H9 (cell line): ENCODE measurements at regions not wholly inside any gene's neighbourhood (a gene's known extent, or its start where the extent isn't known, plus 50 kb on each side); places are given as distances from the start of the nearest gene placed in this dataset.

Source experiments
- DNase-seq: peaks from one replicate; pipeline ENCODE4 v3.0.0-alpha.2; 2017
- H2AFZ ChIP-seq: one replicate; pipeline ENCODE4 v1.6.1; 2013; ENCODE audit warnings: mild to moderate bottlenecking, low read length, control low read depth, moderate library complexity
- H2AK5ac ChIP-seq: 2 replicates; pipeline ENCODE4 v1.6.1; 2013; ENCODE audit warnings: low read length, control low read depth, mixed read lengths; ENCODE audit not compliant: insufficient read length
- H2BK120ac ChIP-seq: one replicate; pipeline ENCODE4 v1.6.1; 2013; ENCODE audit warnings: low read depth, mild to moderate bottlenecking, low read length, control low read depth, inconsistent platforms; ENCODE audit not compliant: poor library complexity, severe bottlenecking
- H2BK12ac ChIP-seq: 2 replicates; pipeline ENCODE4 v1.6.1; 2013; ENCODE audit warnings: low read length, control low read depth, mixed read lengths, low read depth; ENCODE audit not compliant: insufficient read length
- H2BK15ac ChIP-seq: 2 replicates; pipeline ENCODE4 v1.6.1; 2013; ENCODE audit warnings: low read depth, low read length, control low read depth
- H2BK20ac ChIP-seq: one replicate; pipeline ENCODE4 v1.6.1; 2013; ENCODE audit warnings: low read depth, mild to moderate bottlenecking, low read length, control low read depth, inconsistent platforms; ENCODE audit not compliant: poor library complexity, severe bottlenecking
- H2BK5ac ChIP-seq: 2 replicates; pipeline ENCODE4 v1.6.1; 2013; ENCODE audit warnings: low read length, control low read depth, mixed read lengths; ENCODE audit not compliant: insufficient read length
- H3K14ac ChIP-seq: 2 replicates; pipeline ENCODE4 v1.6.1; 2013; ENCODE audit warnings: low read length, control low read depth; ENCODE audit not compliant: insufficient read depth
- H3K18ac ChIP-seq: 2 replicates; pipeline ENCODE4 v1.6.1; 2013; ENCODE audit warnings: low read depth, mild to moderate bottlenecking, mixed read lengths, low read length, control low read depth; ENCODE audit not compliant: insufficient read length
- H3K23ac ChIP-seq: 2 replicates; pipeline ENCODE4 v1.6.1; 2013; ENCODE audit warnings: low read length, control low read depth, mixed read lengths, low read depth; ENCODE audit not compliant: insufficient read length
- H3K23me2 ChIP-seq: 2 replicates; pipeline ENCODE4 v1.6.1; 2013; ENCODE audit warnings: low read depth, mild to moderate bottlenecking, mixed read lengths, low read length, control low read depth; ENCODE audit not compliant: insufficient read length, poor library complexity, severe bottlenecking
- H3K27ac ChIP-seq: 2 replicates; pipeline ENCODE4 v1.5.1; 2013; ENCODE audit warnings: low read length, control low read depth, mixed read lengths, low read depth; ENCODE audit not compliant: insufficient read length
- H3K27me3 ChIP-seq: 2 replicates; pipeline ENCODE4 v1.6.1; 2013; ENCODE audit warnings: low read length, control low read depth, inconsistent platforms; ENCODE audit not compliant: insufficient read depth
- H3K4ac ChIP-seq: 2 replicates; pipeline ENCODE4 v1.6.1; 2013; ENCODE audit warnings: low read depth, mild to moderate bottlenecking, control low read depth, inconsistent platforms, low read length, moderate library complexity
- H3K4me1 ChIP-seq: 2 replicates; pipeline ENCODE4 v1.6.1; 2013; ENCODE audit warnings: low read length, control low read depth, inconsistent platforms; ENCODE audit not compliant: insufficient read depth
- H3K4me2 ChIP-seq: 2 replicates; pipeline ENCODE4 v1.6.1; 2013; ENCODE audit warnings: low read length, control low read depth, mixed read lengths; ENCODE audit not compliant: insufficient read length, insufficient read depth
- H3K56ac ChIP-seq: 2 replicates; pipeline ENCODE4 v1.6.1; 2013; ENCODE audit warnings: low read depth, mild to moderate bottlenecking, mixed read lengths, low read length, control low read depth; ENCODE audit not compliant: insufficient read length
- H3K79me1 ChIP-seq: 2 replicates; pipeline ENCODE4 v1.6.1; 2013; ENCODE audit warnings: low read depth, mild to moderate bottlenecking, moderate library complexity, low read length, control low read depth, inconsistent platforms; ENCODE audit not compliant: insufficient read depth, poor library complexity, severe bottlenecking
- H3K79me2 ChIP-seq: 2 replicates; pipeline ENCODE4 v1.6.1; 2013; ENCODE audit warnings: low read length, control low read depth, inconsistent platforms; ENCODE audit not compliant: insufficient read depth
- H3K9ac ChIP-seq: 2 replicates; pipeline ENCODE4 v1.6.1; 2013; ENCODE audit warnings: low read length, control low read depth, mixed read lengths; ENCODE audit not compliant: insufficient read length; ENCODE audit errors: extremely low read depth
- H3K9me3 ChIP-seq: one replicate; pipeline ENCODE4 v1.6.1; 2013; ENCODE audit warnings: low read depth, low read length, inconsistent platforms; ENCODE audit not compliant: control insufficient read depth
- H3T11ph ChIP-seq: one replicate; pipeline ENCODE4 v1.6.1; 2013; ENCODE audit warnings: mild to moderate bottlenecking, low read length, control low read depth, inconsistent platforms
- H4K20me1 ChIP-seq: one replicate; pipeline ENCODE4 v1.6.1; 2013; ENCODE audit not compliant: control insufficient read depth, insufficient read length, insufficient read depth
- H4K5ac ChIP-seq: 2 replicates; pipeline ENCODE4 v1.6.1; 2013; ENCODE audit warnings: low read depth, mild to moderate bottlenecking, mixed read lengths, low read length, control low read depth; ENCODE audit not compliant: insufficient read length
- H4K8ac ChIP-seq: replicated peaks from 2 replicates; pipeline ENCODE4 v1.6.1; 2013; ENCODE audit warnings: low read length, control low read depth, mixed read lengths, low read depth; ENCODE audit not compliant: insufficient read length
- H4K91ac ChIP-seq: 2 replicates; pipeline ENCODE4 v1.6.1; 2013; ENCODE audit warnings: low read depth, mild to moderate bottlenecking, moderate library complexity, mixed read lengths, low read length, control low read depth; ENCODE audit not compliant: insufficient read length
- H3K27ac Mint-ChIP-seq, 3 experiments: 2 replicates in 2 of 3; 3 replicates in 1 of 3; pipeline ENCODE4 v1.8.0; 2020 to 2021; ENCODE audit warnings: mixed read lengths in 3 of 3, mild to moderate bottlenecking in 1 of 3, moderate library complexity in 1 of 3
- H3K27me3 Mint-ChIP-seq: 2 replicates; pipeline ENCODE4 v1.8.0; 2021; ENCODE audit warnings: low read depth, mild to moderate bottlenecking, moderate library complexity, mixed read lengths
- H3K36me3 Mint-ChIP-seq, 3 experiments: 2 replicates in 2 of 3; 3 replicates in 1 of 3; pipeline ENCODE4 v1.8.0; 2020 to 2021; ENCODE audit warnings: low read depth in 3 of 3, mixed read lengths in 3 of 3; ENCODE audit not compliant: insufficient read depth in 1 of 3
- H3K4me1 Mint-ChIP-seq, 2 experiments: 2 replicates each; pipeline ENCODE4 v1.8.0; 2020; ENCODE audit warnings: mixed read lengths in 2 of 2
- H3K4me3 Mint-ChIP-seq, 2 experiments: 2 replicates in 1 of 2; 3 replicates in 1 of 2; pipeline ENCODE4 v1.8.0; 2020 to 2021; ENCODE audit warnings: mild to moderate bottlenecking in 2 of 2, mixed read lengths in 2 of 2, moderate library complexity in 1 of 2
- H3K9me3 Mint-ChIP-seq, 2 experiments: 2 replicates in 1 of 2; 3 replicates in 1 of 2; pipeline ENCODE4 v1.8.0; 2020; ENCODE audit warnings: mild to moderate bottlenecking in 2 of 2, mixed read lengths in 2 of 2, moderate library complexity in 1 of 2
- WGBS: extraction: QIAGEN DNeasy Blood & Tissue Kit; methylation state at CpG from one replicate; pipeline ENCODE4 v1.1.7; 2013; ENCODE audit warnings: missing lambda C conversion rate, low lambda C conversion rate, mixed read lengths; ENCODE audit not compliant: insufficient read length; ENCODE audit errors: extremely low coverage; 5-methylcytosine and 5-hydroxymethylcytosine counted together
- TF ChIP-seq, protein P1 (sequence below): fragments of 200-600 bp; sonication (generic); conservative IDR thresholded peaks from 3 replicates; pipeline ENCODE4 v1.8.0; 2021; ENCODE audit warnings: antibody characterized with exemption, mild to moderate bottlenecking

DNA sequence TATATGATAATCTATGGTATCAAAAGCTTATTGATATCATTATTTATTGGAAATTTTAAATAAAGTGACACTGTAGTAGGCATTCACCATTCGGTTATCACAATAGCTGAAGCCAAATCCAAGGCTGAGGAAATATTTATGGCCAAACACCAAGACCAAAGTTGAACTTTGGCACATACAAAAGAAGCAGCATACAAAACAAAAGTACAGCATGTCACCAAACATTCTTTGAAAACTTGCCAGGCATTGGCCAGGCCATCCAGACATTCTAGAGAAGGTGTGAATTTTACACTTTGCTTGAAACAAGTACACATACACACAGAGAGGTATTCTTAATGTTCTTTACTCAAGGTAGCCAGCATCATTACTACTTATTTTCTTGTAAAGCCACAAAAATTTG is 544.4 kb upstream of the CXADR start:
- Histone ChIP-seq H3K23me2 (no peaks in the 10 kb centered on the region), H3K27ac (no peak overlapping the region), H3K23ac (no peak overlapping the region), H2BK20ac (no peak overlapping the region), H2AFZ (no peak overlapping the region), H3K79me1 (no peaks in the 10 kb centered on the region), H2BK120ac (no peak overlapping the region), H4K91ac (no peak overlapping the region), H2BK12ac (no peak overlapping the region), H2AK5ac (no peak overlapping the region), H3K4me2 (no peak overlapping the region), H4K8ac (no peak overlapping the region), H3K14ac (no peak overlapping the region), H3K9me3 (no peaks in the 10 kb centered on the region), H2BK15ac (no peak overlapping the region), H3K27me3 (no peaks in the 10 kb centered on the region), H3K56ac (no peak overlapping the region), H4K5ac (no peak overlapping the region), H3K79me2 (no peaks in the 10 kb centered on the region), H4K20me1 (no peaks in the 10 kb centered on the region), H3K18ac (no peak overlapping the region), H3K4ac (no peak overlapping the region), H2BK5ac (no peak overlapping the region), H3K4me1 (no peaks in the 10 kb centered on the region), H3K9ac (no peak overlapping the region), H3T11ph (no peak overlapping the region)
- Mint-ChIP-seq H3K27me3 (no peaks in the 10 kb centered on the region), H3K4me1 (peaks cover 0 to 3% of the 10 kb centered on the region in 2 experiments; a peak in 1 of 4 replicates), H3K9me3 (peaks cover 14 to 16% of the 10 kb centered on the region in 2 experiments), H3K36me3 (peaks cover 0 to 17% (median 5%) of the 10 kb centered on the region in 3 experiments; a peak in 5 of 7 replicates), H3K27ac (no peak overlapping the region; a peak in 1 of 7 replicates), H3K4me3 (no peak overlapping the region)
- WGBS: no CpG with 5 or more reads among the region's 1 CpG
- TF ChIP-seq, protein P1, sequence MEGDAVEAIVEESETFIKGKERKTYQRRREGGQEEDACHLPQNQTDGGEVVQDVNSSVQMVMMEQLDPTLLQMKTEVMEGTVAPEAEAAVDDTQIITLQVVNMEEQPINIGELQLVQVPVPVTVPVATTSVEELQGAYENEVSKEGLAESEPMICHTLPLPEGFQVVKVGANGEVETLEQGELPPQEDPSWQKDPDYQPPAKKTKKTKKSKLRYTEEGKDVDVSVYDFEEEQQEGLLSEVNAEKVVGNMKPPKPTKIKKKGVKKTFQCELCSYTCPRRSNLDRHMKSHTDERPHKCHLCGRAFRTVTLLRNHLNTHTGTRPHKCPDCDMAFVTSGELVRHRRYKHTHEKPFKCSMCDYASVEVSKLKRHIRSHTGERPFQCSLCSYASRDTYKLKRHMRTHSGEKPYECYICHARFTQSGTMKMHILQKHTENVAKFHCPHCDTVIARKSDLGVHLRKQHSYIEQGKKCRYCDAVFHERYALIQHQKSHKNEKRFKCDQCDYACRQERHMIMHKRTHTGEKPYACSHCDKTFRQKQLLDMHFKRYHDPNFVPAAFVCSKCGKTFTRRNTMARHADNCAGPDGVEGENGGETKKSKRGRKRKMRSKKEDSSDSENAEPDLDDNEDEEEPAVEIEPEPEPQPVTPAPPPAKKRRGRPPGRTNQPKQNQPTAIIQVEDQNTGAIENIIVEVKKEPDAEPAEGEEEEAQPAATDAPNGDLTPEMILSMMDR: no peak
- no peak for DNase-seq
